Testis (tissue), 2 donors: ENCODE measurements at regions not wholly inside any gene's neighbourhood (a gene's known extent, or its start where the extent isn't known, plus 50 kb on each side); places are given as distances from the start of the nearest gene placed in this dataset.

Experiments used
- CTCF ChIP-seq, 3 experiments: fragments of 450-650 bp in 2 of 3; fragments of 200-600 bp in 1 of 3; sonication (generic) in 1 of 3; IDR thresholded peaks; one replicate each; pipeline ENCODE4 v1.5.1; 2016 to 2019; ENCODE audit warnings: antibody characterized with exemption in 3 of 3, mild to moderate bottlenecking in 2 of 3, moderate library complexity in 1 of 3
- POLR2A ChIP-seq: fragments of 450-650 bp; IDR thresholded peaks from one replicate; pipeline ENCODE4 v1.6.1; 2017; ENCODE audit warnings: antibody characterized with exemption, mild to moderate bottlenecking, moderate library complexity

GRCh38 chr5:96605144-96605837 lies 56.9 kb upstream of the CAST start:
- no peak for TF ChIP-seq CTCF (IDR thresholded peaks at IDR 0.05)
- TF ChIP-seq POLR2A = no peak
